Ureter (tissue), 1 donor: ENCODE measurements at regions not wholly inside any gene's neighbourhood (a gene's known extent, or its start where the extent isn't known, plus 50 kb on each side); places are given as distances from the start of the nearest gene placed in this dataset.

Experiments
- DNase-seq: peaks from one replicate; pipeline ENCODE4 v3.0.0-alpha.2; 2020; ENCODE audit warnings: low spot score
- donor health status: DM: yes; HTN: yes; CAD: no.

DNA sequence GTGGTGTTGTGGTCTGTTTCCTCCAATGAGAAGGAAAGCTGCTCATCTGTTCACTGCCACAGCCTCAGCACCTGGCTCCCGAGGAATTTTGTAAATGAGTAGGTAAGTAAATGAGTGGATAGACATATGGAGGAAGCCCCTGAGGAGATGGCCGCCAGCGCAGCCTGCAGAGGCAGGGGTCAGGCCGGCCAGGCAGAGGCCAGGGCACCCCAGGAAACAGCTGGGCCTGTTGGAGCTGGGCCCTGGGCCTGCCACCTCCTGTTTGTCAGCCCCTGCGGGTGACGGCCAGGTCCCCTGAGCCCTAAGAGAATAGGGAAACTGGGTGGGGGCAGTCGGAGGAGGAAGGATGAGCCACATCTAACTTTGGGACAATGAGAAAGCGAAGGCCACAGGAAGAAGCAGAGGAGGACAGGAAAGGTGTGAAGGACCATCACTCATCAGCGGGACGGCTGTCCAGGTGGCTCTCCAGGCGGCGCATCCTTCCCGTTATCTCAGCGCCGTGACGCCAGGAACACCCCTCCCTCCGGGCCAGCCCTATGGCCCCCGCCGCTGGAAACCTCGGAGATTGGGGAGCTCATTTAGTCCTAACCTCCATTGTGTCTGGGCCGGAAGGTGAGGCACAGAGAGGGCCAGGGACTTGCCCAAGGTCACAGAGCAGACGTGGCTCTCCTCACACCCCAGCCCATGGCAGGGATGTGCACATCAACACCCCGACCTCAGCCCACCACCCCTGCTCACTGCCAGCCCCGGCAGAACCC, 142.3 kb upstream of the UNC5B start:
- no peak for DNase-seq

DNA sequence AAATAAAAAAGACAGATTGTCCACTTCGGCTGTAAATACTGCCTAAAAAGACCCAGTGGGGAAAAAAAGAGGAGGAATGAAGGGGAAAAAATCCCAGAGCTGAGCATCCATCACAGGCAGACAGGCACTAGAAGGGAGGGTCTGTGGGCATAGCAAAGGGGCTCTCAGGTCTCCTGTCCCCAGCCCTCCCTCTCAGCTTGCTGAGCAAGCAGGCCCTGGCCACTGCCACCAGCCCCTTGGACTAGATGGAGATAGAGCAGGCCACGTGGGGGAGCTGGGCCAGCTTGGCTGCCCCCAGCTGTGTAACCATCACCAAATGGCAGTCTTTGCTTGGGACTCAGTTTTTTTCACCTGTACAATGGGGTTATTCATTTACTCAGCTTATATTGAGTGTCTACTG, 141.6 kb upstream of the UNC5B start:
- DNase-seq: no peak

DNA sequence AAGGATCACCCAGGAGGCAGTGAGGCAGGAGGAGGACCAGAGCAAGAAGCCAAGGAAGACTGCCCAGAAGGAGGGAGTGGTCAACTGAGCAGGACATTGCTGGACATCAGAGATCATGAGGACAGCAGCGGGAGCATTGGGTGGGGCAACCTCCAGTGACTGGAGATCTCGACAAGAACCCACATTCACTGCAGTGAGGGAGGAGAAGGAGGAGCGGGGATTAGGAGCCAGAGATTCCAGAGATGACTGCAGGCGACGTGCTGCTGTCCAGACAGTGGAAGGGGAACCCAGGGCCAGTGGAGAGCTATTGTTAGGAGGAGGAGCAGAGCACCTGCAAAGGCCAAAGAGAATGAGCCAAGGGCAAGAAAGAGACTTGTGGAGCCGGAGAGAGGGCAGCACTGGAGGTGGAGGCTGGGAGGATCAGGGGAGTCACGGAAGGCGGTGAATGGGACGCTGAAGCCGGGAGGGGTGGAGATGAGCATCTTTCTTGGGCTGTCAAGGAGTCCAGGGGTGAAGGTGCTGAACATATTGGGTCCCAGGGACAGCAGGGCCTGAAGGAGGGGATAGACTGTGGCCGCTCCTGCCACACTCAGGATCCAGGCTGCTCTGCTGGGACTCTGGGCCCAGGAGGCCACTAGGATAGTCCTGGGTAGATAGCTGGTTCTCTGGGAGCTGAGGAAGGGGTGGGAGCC, 140.1 kb upstream of the UNC5B start:
- DNase-seq: no peak

DNA sequence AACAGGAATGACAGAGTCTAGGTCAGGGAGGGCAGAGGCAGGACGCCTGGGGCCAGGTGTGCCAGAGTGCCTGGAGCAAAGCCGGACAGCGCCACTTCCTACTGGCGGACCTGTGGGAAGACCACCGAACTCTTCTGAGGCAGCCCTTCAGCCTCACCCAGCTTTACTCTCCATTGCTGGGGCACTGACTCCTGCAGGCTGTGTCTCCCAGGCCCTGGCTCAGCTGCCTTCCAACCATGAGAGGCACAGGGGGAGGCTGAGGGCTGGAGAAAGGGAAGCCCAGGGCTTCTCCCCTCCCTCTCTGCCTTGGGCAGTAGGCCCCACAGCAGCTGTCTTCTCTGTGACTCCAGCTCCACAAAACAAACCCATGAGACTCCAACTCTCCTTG, 139.6 kb upstream of the UNC5B start:
- no peak for DNase-seq

DNA sequence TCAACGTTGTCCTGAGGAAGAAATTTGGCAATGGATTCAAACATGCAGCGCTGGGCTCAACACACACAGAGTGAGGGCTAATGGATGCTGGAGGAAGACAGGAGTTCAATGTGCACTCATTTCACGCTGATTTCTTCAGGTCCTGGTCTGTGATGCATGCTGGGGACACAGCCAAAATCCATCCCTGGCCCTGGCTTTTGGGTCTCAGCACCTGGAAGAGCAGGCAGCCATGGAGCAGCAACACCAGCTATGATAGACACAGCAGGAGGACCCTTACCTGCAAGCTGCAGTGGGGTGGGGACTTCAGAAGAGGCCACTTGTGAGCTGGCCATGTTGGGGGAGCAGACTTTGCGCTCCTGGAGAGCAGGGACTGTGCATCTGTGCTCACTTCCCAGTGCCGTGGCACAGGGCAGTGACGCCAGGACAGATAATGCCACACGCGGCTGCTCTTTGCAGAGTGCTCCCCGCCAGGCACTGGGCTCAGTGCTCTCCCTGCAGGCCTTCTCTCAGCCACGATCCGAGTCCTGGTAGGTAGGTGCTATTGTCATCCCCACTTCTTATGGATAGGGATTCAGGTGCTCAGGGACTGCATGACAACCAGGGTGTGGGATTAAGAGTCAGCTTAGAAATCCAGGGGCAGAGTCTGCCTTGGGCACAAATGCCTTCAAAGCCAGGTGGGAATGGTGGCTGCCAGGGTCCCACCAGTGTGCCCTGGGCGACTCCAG, 138.8 kb upstream of the UNC5B start:
- DNase-seq: no peak

DNA sequence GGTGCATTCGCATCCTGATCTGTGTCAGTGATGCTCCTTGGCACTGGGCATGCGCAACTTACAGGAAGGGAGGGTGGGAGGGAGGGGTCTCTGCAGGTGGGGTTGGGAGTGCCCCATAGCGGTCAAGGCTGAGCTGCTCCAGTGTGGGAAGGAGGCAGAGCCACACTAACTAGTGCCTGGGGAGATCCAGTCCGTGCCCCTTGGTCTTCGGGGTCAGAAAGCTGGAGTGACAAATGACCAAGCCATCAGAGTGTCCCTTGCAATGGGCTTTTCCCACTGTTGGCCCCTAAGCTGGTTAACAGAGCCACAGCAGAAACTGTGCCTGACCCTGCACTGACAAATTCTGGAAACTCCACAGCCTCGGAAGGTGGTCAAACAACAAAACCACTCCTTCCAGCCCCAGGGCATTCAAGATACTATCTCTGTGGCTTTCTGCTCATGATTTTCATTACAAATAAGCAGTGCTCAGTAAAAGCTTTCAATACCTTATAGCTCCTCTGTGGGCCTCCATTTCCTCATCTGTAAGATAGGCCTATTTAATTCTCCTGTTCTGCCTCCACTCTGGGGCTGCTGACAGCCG, 138.1 kb upstream of the UNC5B start:
- no peak for DNase-seq

DNA sequence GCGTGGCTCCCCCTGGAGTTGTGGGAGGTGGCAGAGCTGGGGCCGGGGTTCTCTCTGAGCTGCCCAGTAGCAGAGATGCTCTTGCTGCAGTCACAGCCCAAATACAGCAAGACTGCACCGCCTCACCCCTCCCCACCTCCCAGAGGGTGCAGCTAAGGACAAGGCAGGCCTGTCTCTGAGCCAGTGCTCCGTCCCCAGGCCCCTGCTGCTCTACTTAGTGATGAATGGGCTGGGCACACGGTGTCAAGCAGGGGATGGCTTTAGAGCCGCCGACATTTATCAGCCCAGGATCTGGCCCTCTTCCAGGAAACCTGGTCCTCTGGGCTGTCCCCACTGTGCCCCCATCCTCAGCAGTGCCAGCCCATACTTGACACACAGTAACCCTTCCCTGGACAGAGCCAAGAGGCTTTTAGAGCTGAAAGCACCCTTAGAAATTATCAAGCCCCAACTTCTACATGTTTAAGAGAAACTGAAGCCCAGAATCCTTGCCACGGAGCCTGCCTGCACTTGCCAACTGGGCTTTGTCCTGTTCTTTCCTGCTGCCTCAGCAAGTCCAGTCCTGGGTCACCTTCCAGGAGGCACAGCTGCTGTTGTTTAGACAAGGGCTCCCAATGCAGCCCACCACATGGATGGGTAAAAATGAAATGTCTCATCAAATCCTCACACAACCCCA, 137.1 kb upstream of the UNC5B start:
- DNase-seq: peak; percentile 49

DNA sequence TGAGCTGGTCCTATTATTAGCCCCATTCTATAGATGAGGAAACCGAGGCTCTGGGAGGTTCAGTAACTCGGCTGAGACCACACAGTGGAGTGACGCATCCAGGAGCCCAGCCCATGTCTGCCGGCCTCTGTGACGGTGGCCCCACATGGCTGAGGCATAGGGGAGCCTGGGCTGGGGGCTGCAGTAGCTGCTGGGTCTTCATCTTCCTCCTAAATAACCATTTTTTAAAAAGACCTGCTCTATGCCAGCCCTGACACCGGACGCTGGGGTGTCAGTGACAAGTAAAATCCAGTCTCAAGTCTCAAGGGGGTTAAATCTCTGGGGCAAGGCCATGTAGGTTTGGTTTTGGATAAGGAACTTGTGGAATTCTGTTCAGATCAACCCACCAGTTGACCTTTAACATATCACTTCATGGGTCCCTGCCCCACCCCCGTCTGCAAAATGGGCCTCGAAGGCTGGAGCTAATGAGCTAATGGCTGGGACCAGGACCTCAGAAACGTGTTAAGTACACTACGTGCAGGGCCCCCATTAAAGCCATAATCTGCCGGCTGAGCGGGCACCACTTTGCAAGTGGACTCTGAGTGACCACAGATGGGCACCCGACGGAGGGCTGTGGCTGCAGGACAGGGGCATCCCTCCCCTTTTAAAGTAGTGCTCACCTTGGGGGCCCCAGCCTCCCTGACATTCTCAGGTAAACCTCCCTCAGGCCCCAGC, 136.5 kb upstream of the UNC5B start:
- DNase-seq: peak; percentile 38

DNA sequence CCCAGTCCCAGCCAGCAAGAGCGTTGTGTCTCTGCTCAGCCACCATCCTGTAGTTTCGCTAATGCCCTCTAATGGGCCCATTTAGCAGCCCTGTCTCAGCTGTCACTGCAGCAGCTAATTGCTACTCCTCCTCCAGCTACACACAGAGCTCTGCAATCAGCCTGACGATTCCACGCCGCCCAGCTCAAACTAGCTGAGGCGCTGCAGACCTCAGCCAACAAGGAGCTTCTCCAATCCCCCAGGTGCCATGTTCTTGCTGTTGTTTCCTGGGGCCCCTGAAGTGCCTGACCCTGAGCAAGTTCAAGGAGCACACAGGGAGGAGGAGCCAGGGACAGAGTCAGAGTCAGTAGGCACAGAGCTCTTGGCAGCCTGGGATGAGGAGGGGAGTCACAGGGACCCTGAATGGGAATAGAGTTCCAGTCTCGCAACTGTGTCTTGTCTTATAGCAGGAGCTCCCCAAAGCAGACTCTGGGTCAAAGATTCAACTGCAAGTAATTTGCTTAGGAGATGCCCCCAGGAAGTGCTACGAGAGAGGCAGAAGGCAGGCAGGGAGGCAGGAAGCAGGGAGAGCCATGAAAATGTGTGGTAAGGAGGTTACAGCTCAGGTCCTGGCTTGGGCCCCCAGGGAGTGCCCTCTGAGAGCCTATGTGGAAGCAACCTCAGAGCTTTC, 135.8 kb upstream of the UNC5B start:
- DNase-seq: no peak

DNA sequence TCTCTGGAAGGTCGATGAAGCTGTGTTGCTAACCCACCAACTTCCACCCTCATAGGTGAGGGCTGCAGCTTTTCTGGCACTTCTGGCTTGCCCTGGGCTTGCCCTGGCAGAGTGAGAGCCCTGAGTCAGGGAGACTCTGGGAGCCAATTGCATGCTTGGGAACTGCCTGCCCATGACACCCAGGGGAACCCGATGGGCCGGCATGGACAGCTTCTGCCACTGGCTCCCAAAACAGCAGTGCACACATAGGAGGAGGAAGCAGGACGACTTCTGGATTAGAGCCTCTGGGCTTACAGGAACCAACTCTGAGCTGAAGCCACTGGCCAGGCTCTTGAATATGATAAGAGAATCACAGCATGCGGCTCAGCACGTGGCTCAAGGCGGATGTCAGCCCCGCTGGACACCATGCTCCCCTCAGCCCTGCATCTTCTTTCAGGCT, 135.2 kb upstream of the UNC5B start:
- DNase-seq: peak; percentile 62

DNA sequence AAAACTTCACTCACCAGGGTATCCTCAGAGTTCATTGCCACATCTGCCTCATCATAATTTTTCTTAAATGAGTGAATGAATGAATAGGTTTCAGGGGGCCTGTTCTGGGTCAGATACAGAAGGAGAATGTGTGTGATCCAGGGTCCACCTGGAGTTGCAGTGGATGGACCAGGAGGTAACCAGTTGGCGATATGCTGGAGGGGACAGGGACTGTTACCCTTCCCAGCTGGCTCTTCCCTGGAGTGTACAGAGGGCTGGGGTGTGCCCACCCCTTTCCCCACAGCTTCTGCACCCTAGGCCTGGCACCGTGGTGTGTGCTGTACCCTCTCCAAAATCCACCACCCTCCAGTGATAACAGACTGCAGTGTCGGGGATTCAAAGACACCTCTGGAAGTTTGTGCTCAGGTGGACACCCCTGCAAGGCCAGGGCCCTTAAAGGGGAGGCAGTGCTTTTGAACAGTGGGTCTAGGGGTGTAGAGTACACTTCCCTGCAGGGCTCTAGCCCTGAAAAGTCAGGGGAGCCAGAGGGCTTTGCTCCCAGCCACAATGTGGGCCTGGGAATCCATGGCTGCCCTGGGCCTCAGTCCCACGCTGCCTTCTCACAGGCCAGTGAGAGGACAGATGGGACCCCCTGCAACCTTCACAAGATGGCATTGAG, 134.4 kb upstream of the UNC5B start:
- DNase-seq: peak; percentile 31

DNA sequence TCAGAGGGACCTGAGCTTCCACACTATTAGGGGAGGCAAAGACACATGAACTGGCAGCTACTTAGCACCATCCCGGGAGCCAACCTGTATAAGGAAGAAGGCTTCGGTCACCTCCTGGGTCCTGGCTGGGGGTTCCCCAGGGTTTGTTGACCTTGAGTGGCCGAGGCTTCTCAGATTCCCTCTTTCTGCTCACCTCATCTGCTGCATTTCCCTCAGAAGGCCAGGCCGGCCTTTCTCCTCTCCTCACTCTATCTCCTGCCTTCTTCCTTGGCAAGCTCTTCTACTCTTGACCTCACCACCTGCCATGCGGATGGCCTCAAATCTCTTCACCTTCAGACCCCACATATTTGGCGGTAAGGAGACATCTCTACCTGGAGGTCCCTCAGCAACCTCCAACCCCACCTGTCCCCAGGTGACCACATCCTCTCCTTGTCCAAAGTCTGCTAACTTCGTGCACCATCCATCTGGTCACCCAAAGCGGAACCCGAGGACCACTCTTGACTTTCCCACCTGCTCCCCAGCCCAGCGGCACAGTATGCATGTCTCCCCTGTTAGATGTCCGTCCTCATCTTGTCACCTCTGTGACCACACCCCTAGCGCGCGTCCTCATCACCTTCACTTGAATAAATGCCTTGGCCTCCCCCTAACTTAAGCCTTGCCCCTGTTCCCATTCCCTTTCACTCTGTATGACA, 133.8 kb upstream of the UNC5B start:
- peak; percentile 37 for DNase-seq

DNA sequence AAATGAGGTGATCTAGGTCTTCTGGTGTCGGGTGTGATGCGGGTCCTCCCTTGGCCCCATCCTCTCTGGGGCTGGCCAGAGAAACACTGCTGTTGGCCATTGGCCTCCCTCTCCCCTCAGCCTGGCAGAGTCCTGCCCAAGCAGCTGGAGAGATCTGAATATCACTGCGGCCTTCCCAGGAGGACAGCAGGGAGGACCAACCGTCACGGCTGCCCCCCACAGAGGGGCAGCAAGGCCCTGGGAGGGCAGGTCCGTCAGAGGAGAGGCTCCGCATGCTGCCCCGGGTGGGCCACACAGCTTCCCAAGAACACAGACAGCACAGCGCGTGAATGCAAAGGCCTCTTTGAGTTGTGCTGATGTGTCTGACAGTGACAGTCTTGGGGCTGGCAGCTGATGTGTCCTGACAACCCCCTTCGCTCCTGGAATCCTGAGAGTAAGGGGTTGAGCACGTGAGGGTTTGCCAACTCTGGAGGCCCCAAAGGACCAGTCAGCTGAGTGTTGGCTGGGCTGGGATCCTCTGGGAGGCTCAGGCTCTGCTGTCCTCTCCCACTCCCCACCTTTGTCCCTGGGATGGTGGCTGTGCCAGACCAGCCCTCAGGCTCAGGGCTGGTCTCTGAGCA, 132.5 kb upstream of the UNC5B start:
- peak; percentile 29 for DNase-seq

DNA sequence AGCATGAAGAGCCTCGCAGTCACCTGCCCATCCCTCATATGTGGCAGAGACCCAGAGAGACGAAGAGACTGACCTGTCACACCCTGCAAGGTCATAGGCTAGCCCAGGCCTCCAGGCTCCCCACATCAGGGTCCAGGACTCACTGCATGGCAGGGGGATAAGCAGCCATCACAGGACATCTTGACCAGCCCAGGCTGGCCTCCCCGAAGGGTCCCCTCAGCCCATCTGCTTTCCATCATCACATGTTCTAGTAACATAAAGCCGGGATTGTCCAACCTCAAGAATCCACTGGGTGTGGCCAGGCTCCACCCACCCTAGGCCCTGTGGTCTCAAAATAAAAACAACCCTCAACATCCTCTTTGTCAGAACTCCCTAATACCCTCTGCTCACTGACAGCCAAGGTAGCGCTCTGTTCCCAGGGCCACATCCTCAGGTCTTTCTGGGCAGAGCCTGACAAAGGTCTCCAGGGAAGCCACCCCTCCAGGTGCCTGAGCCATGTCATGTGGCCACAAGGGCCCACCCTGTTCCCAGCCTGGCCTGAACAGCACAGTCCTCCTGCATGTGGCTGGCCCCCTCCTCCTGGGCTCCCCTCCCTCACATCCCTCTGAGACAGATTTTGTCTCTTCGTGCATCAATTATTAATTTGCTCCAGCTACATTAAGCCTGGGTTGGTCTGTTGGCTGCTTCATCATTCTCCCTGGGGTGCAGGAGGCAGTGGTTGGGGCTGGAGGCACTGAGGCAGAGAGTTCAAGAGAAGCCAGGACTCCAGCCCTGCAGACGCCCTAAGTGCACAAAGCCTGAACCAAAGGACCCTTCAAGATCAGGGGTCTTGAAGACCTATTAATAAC, 131.8 kb upstream of the UNC5B start:
- peak; percentile 31 for DNase-seq

DNA sequence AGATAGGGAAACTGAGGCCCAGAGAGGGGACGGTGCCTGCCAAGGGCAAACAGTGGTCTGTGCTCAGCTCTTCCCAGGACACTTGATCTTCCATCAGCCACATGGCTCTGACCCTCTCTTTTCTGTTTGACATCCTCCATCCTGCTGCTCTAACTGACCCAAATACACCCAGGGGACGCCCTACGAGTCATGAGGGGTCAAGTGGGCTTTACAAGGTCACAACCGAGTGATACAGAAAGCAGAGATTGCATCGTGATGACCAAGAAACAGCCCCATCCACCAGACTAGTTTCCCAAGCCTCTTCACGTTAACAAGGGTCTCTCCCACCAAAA, 131.2 kb upstream of the UNC5B start:
- DNase-seq: peak; percentile 25

DNA sequence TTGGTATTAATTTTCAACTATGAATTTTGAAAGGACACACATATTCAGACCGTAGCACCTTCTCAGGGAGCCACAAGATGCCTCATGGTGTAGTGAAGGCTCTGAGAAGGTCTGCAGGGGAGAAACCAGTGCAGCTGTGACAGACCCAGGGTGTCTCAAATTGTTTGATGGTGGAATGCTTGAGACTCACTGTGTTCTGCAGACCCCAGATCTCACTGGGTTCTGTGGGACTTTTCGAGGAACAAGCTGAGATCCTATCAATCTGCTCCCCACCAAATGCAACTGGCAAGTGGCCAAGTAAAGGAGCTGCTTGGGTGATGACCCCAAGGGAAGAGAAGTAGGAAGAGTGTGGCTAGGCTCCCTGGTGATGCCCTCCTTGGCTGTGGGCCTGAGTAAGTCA, 130.5 kb upstream of the UNC5B start:
- peak; percentile 27 for DNase-seq

DNA sequence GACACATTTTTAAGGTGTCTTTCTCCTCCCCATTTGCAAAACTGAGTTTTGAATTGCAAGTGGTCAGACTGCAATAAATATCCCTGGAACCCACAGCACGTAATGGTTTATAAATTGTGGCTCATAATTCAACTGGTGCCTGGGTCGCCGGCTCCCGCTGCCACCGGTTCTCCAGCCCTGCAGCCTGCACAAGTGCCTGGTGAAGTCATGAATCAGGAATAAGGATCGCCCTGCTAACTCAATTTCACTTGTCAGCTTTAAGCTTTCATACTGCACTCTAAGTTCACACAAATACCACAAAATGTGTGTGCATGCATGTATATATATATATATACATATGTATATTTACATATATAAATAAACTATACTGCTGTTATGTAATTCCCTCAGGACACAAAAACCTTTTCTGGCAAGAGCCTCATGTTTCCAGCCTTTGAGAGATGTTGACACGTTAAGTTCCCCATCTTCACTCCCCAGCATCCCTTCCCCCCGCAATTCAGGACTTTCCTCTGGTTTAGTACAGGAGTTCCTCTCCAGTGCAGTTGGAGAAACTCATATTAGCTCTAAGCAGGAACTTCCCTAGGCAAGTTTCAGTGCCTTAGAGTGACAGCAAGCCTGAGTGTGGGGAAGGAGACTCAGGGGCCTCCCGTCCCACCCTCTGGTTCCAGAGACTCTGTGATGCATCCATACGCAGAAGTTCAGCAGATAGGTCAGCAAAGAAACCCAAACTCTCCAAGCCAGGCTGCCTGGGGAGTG, 129.2 kb upstream of the UNC5B start:
- peak; percentile 24 for DNase-seq

DNA sequence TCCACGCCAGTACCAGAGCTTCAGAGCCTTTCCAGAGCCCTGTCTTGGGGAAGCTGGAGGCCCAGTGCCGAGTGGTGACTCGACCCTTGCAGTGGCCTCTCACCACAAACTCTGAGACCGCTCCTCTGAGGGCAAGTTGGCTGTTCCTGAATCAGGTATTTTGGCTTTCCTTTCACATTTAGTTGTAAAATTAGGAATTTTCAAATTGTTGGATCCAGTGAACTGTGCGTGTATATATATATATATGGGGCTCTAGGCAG, 128.7 kb upstream of the UNC5B start:
- peak; percentile 19 for DNase-seq
